Liver (tissue), 8 donors: ENCODE measurements at regions not wholly inside any gene's neighbourhood (a gene's known extent, or its start where the extent isn't known, plus 50 kb on each side); places are given as distances from the start of the nearest gene placed in this dataset.

Experiments
- DNase-seq: peaks from one replicate; pipeline ENCODE4 v3.0.0-alpha.2; 2017; ENCODE audit warnings: low spot score
- H3K27ac ChIP-seq, 2 donors: one replicate each; pipeline ENCODE4 v1.7.0; 2013; ENCODE audit warnings: inconsistent platforms in 2 of 2, low read length in 2 of 2, control low read depth in 1 of 2, low read depth in 1 of 2, mild to moderate bottlenecking in 1 of 2
- H3K27me3 ChIP-seq, 4 donors: one replicate each; pipeline versions ENCODE4 v1.6.1 to v1.7.0; 2013; ENCODE audit warnings: low read length in 3 of 4, inconsistent platforms in 1 of 4, mild to moderate bottlenecking in 1 of 4, moderate library complexity in 1 of 4; ENCODE audit not compliant: control insufficient read depth in 4 of 4, insufficient read depth in 4 of 4
- H3K36me3 ChIP-seq, 4 donors: one replicate each; pipeline versions ENCODE4 v1.6.1 to v1.7.0; 2013; ENCODE audit warnings: low read length in 3 of 4, mild to moderate bottlenecking in 3 of 4, low read depth in 1 of 4, moderate library complexity in 1 of 4; ENCODE audit not compliant: control insufficient read depth in 4 of 4, insufficient read depth in 3 of 4
- H3K4me1 ChIP-seq, 4 donors: one replicate each; pipeline versions ENCODE4 v1.6.1 to v1.7.0; 2013; ENCODE audit warnings: low read length in 3 of 4, mild to moderate bottlenecking in 3 of 4, moderate library complexity in 1 of 4; ENCODE audit not compliant: control insufficient read depth in 4 of 4, insufficient read depth in 4 of 4
- H3K4me3 ChIP-seq, 3 donors: one replicate each; pipeline versions ENCODE4 v1.6.1 to v1.7.0; 2013; ENCODE audit warnings: low read length in 3 of 3, control low read depth in 1 of 3, low read depth in 1 of 3, mild to moderate bottlenecking in 1 of 3
- H3K9ac ChIP-seq, 2 donors: one replicate each; pipeline ENCODE4 v1.7.0; 2013; ENCODE audit warnings: low read length in 2 of 2, mild to moderate bottlenecking in 2 of 2, moderate library complexity in 2 of 2, control low read depth in 1 of 2, low read depth in 1 of 2
- H3K9me3 ChIP-seq, 4 donors: one replicate each; pipeline versions ENCODE4 v1.6.1 to v1.7.0; 2013; ENCODE audit warnings: low read length in 3 of 4; ENCODE audit not compliant: control insufficient read depth in 4 of 4
- EGR1 ChIP-seq, 2 donors: IDR thresholded peaks; 2 replicates each; pipeline ENCODE4 v1.6.1; 2016 to 2018; ENCODE audit warnings: antibody characterized with exemption in 2 of 2, low read depth in 2 of 2
- FOXA1 ChIP-seq: IDR thresholded peaks from 2 replicates; pipeline ENCODE4 v1.6.1; 2016; ENCODE audit warnings: antibody characterized with exemption
- FOXA2 ChIP-seq: IDR thresholded peaks from 2 replicates; pipeline ENCODE4 v1.6.1; 2016; ENCODE audit warnings: antibody characterized with exemption
- GABPA ChIP-seq, 2 donors: IDR thresholded peaks in 1 of 2; conservative IDR thresholded peaks in 1 of 2; 2 replicates each; pipeline ENCODE4 v1.6.1; 2016; ENCODE audit warnings: antibody characterized with exemption in 2 of 2, mild to moderate bottlenecking in 1 of 2, moderate library complexity in 1 of 2
- HNF4A ChIP-seq, 2 donors: conservative IDR thresholded peaks; 2 replicates each; pipeline ENCODE4 v1.6.1; 2016; ENCODE audit warnings: antibody characterized with exemption in 2 of 2, mild to moderate bottlenecking in 2 of 2
- RAD21 ChIP-seq, 2 donors: IDR thresholded peaks; 2 replicates each; pipeline ENCODE4 v1.6.1; 2016; ENCODE audit warnings: antibody characterized with exemption in 2 of 2, mild to moderate bottlenecking in 2 of 2
- RXRA ChIP-seq, 2 donors: IDR thresholded peaks; 2 replicates each; pipeline ENCODE4 v1.6.1; 2017 to 2018; ENCODE audit warnings: antibody characterized with exemption in 2 of 2, mild to moderate bottlenecking in 1 of 2
- SP1 ChIP-seq: IDR thresholded peaks from 2 replicates; pipeline ENCODE4 v1.6.1; 2018; ENCODE audit warnings: antibody characterized with exemption, mild to moderate bottlenecking
- TAF1 ChIP-seq: conservative IDR thresholded peaks from 2 replicates; pipeline ENCODE4 v1.6.1; 2016; ENCODE audit warnings: antibody characterized with exemption, mild to moderate bottlenecking
- YY1 ChIP-seq: IDR thresholded peaks from 2 replicates; pipeline ENCODE4 v1.6.1; 2016; ENCODE audit warnings: antibody characterized with exemption, mild to moderate bottlenecking
- WGBS: extraction: QIAGEN DNeasy Blood & Tissue Kit; methylation state at CpG from one replicate; pipeline ENCODE4 v1.1.7; 2013; 5-methylcytosine and 5-hydroxymethylcytosine counted together
- TF ChIP-seq, protein P1 (sequence below): fragments of 150-350 bp; IDR thresholded peaks from 2 replicates; pipeline ENCODE4 v1.5.1; 2017; ENCODE audit warnings: improper control_type of control experiment, low read depth, low read length; ENCODE audit not compliant: missing input control
- TF ChIP-seq, protein P2 (sequence below): IDR thresholded peaks from 2 replicates; pipeline ENCODE4 v1.6.1; 2016; ENCODE audit warnings: antibody characterized with exemption, mild to moderate bottlenecking
- TF ChIP-seq, protein P3 (sequence below): IDR thresholded peaks from 2 replicates; pipeline ENCODE4 v1.6.1; 2016; ENCODE audit warnings: antibody characterized with exemption
- TF ChIP-seq, protein P4 (sequence below): IDR thresholded peaks from 2 replicates; pipeline ENCODE4 v1.6.1; 2016; ENCODE audit warnings: antibody characterized with exemption
- donor health status: healthy.
- donor health status: healthy.
- donor health status: healthy.
- donor health status: healthy.
- donor health status: healthy.

DNA sequence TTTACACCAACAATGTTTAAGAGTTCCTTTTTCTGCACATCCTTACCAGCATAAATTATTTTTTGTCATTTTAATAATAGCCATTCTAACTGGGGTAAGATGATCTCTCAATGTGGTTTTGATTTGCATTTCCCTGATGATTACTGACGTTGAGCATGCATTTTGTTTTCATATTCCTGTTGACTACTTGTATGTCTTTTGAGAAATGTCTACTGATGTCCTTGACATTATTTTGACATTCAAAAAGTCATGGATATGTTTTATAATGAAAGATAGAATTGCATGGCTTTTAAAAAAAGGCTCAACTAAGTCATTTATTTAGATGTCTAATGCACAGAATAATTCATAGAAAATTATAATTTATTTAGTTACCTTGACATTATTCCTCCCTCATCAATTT, 381.6 kb upstream of the C9orf72 start:
- TF ChIP-seq, protein P1, sequence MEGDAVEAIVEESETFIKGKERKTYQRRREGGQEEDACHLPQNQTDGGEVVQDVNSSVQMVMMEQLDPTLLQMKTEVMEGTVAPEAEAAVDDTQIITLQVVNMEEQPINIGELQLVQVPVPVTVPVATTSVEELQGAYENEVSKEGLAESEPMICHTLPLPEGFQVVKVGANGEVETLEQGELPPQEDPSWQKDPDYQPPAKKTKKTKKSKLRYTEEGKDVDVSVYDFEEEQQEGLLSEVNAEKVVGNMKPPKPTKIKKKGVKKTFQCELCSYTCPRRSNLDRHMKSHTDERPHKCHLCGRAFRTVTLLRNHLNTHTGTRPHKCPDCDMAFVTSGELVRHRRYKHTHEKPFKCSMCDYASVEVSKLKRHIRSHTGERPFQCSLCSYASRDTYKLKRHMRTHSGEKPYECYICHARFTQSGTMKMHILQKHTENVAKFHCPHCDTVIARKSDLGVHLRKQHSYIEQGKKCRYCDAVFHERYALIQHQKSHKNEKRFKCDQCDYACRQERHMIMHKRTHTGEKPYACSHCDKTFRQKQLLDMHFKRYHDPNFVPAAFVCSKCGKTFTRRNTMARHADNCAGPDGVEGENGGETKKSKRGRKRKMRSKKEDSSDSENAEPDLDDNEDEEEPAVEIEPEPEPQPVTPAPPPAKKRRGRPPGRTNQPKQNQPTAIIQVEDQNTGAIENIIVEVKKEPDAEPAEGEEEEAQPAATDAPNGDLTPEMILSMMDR, result no peak
- TF ChIP-seq YY1 (no peak), FOXA1 (no peak), RXRA (IDR thresholded peaks at IDR 0.05) (no peak), TAF1 (no peak), RAD21 (IDR thresholded peaks at IDR 0.05) (no peak), EGR1 (IDR thresholded peaks at IDR 0.05; ENCODE audit: low read depth in 2 of 2) (no peak), HNF4A (conservative IDR thresholded peaks at IDR 0.05) (no peak), FOXA2 (no peak), GABPA (IDR thresholded peaks at IDR 0.05 in 1 of 2, conservative IDR thresholded peaks at IDR 0.05 in 1 of 2) (no peak), SP1 (no peak)
- TF ChIP-seq, protein P2, sequence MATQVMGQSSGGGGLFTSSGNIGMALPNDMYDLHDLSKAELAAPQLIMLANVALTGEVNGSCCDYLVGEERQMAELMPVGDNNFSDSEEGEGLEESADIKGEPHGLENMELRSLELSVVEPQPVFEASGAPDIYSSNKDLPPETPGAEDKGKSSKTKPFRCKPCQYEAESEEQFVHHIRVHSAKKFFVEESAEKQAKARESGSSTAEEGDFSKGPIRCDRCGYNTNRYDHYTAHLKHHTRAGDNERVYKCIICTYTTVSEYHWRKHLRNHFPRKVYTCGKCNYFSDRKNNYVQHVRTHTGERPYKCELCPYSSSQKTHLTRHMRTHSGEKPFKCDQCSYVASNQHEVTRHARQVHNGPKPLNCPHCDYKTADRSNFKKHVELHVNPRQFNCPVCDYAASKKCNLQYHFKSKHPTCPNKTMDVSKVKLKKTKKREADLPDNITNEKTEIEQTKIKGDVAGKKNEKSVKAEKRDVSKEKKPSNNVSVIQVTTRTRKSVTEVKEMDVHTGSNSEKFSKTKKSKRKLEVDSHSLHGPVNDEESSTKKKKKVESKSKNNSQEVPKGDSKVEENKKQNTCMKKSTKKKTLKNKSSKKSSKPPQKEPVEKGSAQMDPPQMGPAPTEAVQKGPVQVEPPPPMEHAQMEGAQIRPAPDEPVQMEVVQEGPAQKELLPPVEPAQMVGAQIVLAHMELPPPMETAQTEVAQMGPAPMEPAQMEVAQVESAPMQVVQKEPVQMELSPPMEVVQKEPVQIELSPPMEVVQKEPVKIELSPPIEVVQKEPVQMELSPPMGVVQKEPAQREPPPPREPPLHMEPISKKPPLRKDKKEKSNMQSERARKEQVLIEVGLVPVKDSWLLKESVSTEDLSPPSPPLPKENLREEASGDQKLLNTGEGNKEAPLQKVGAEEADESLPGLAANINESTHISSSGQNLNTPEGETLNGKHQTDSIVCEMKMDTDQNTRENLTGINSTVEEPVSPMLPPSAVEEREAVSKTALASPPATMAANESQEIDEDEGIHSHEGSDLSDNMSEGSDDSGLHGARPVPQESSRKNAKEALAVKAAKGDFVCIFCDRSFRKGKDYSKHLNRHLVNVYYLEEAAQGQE, result no peak
- TF ChIP-seq, protein P3, sequence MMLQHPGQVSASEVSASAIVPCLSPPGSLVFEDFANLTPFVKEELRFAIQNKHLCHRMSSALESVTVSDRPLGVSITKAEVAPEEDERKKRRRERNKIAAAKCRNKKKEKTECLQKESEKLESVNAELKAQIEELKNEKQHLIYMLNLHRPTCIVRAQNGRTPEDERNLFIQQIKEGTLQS, result no peak
- TF ChIP-seq, protein P4, sequence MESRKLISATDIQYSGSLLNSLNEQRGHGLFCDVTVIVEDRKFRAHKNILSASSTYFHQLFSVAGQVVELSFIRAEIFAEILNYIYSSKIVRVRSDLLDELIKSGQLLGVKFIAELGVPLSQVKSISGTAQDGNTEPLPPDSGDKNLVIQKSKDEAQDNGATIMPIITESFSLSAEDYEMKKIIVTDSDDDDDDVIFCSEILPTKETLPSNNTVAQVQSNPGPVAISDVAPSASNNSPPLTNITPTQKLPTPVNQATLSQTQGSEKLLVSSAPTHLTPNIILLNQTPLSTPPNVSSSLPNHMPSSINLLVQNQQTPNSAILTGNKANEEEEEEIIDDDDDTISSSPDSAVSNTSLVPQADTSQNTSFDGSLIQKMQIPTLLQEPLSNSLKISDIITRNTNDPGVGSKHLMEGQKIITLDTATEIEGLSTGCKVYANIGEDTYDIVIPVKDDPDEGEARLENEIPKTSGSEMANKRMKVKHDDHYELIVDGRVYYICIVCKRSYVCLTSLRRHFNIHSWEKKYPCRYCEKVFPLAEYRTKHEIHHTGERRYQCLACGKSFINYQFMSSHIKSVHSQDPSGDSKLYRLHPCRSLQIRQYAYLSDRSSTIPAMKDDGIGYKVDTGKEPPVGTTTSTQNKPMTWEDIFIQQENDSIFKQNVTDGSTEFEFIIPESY, result no peak
- Histone ChIP-seq H3K9me3 (no peaks in the 10 kb centered on the region), H3K27me3 (no peaks in the 10 kb centered on the region), H3K4me3 (no peak overlapping the region), H3K27ac (no peak overlapping the region), H3K36me3 (no peaks in the 10 kb centered on the region), H3K4me1 (no peaks in the 10 kb centered on the region), H3K9ac (no peak overlapping the region)
- no peak for DNase-seq
- WGBS, result 39% methylated on average over 1 of the region's 1 CpG

DNA sequence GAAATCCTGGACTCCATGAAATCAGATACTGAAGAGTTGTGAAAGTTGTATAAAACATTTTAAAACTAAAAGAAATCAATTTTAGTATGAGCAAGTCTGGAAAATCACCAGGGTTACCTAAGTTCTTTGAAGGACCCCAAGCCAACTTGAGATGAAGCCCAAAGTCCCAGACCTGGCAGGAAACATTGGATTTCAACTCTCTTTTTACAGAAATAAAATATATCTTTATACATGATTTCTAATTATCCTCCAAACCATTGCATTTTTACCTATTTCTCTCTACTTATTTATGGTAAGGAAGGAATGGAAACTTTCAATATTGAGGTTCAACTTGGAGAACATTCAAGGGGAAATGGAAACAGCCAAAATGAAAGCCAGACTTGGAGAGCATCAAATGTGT, 390.6 kb upstream of the C9orf72 start:
- no peaks in the 10 kb centered on the region for H3K27me3 ChIP-seq
- H3K4me1 ChIP-seq, result no peaks in the 10 kb centered on the region
- DNase-seq, result no peak
- no peak for TF ChIP-seq YY1
- no peaks in the 10 kb centered on the region for H3K36me3 ChIP-seq
- H3K4me3 ChIP-seq, result no peak overlapping the region
- H3K9me3 ChIP-seq, result no peaks in the 10 kb centered on the region
- no peak overlapping the region for H3K9ac ChIP-seq
- H3K27ac ChIP-seq, result no peak overlapping the region
